ENCODE measurements at regions not wholly inside any gene's neighbourhood (a gene's known extent, or its start where the extent isn't known, plus 50 kb on each side); places are given as distances from the start of the nearest gene placed in this dataset.

DNA sequence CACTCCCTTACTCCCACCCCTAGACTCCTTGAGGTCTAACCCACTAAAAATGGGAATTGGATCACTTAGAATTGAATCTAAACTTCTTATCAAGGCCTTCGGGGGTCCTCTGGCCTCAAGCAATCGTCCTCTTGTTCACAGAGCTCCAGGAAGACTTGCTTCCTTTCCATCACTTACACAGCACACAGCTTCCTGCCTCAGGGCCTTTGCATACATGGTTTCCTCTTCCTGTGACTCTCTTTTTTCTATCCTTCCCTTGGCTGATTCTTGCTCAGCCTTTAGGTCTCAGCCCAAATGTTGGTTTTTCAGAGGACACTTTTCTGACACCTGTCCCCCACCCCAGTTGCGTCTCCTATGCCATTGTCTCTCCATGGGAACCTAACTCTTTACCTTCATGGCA lies 50.0 kb upstream of the ALDH1B1 start:
- H3K36me3 ChIP-seq (ENCODE audit: control insufficient read depth in 5 of 5, insufficient read depth in 5 of 5, low read length in 5 of 5): no peaks in the 10 kb centered on the region
- H3K27ac ChIP-seq (ENCODE audit: low read depth, low read length): no peak overlapping the region
- H3K4me1 ChIP-seq (ENCODE audit: control insufficient read depth in 5 of 5, insufficient read depth in 5 of 5, low read length in 5 of 5): peaks cover 0 to 12% (median 8%) of the 10 kb centered on the region in 5 donors
- no peak overlapping the region for H3K4me3 ChIP-seq (ENCODE audit: low read depth in 1 of 5, low read length in 5 of 5)
- peaks cover 0 to 3% (median 0%) of the 10 kb centered on the region in 5 donors for H3K27me3 ChIP-seq (ENCODE audit: control insufficient read depth in 5 of 5, insufficient read depth in 4 of 5, low read length in 5 of 5)
- no peaks in the 10 kb centered on the region for H3K9me3 ChIP-seq (ENCODE audit: control insufficient read depth in 5 of 5, low read length in 5 of 5)
- no peak overlapping the region for H3K9ac ChIP-seq (ENCODE audit: low read length in 5 of 5)

- Histone ChIP-seq H3K4me3 (ENCODE audit: low read depth in 1 of 5, low read length in 5 of 5) (no peak overlapping the region), H3K9me3 (ENCODE audit: control insufficient read depth in 5 of 5, low read length in 5 of 5) (no peaks in the 10 kb centered on the region), H3K27me3 (ENCODE audit: control insufficient read depth in 5 of 5, insufficient read depth in 4 of 5, low read length in 5 of 5) (no peaks in the 10 kb centered on the region), H3K36me3 (ENCODE audit: control insufficient read depth in 5 of 5, insufficient read depth in 5 of 5, low read length in 5 of 5) (no peaks in the 10 kb centered on the region), H3K9ac (ENCODE audit: low read length in 5 of 5) (no peak overlapping the region), H3K4me1 (ENCODE audit: control insufficient read depth in 5 of 5, insufficient read depth in 5 of 5, low read length in 5 of 5) (peaks cover 0 to 16% (median 13%) of the 10 kb centered on the region in 5 donors), H3K27ac (ENCODE audit: low read depth, low read length) (no peak overlapping the region)
These were observed 50.4 kb upstream of the ALDH1B1 start for GRCh38 chr9:38342096-38342495.

DNA sequence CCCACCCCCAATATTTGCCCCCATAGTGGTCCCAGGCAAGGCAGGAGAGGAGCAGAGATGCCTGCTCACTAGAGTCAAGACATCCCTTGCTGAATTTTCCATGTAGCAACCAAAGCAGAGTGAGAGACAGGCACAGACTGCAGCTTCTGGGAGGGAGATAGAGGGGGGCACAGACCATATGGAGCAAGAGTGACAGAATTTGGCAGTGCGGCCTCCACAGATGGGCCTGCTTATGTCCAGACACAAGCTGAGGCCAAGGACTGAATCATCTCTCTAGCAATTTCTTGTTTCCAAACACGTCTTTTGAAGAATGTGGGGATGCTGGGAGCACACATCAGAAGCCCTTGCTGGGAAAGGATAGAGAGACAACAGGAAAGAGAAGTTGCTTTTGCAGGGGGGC lies 53.0 kb upstream of the ALDH1B1 start:
- Histone ChIP-seq H3K4me3 (ENCODE audit: low read depth in 1 of 5, low read length in 5 of 5) (no peak overlapping the region), H3K4me1 (ENCODE audit: control insufficient read depth in 5 of 5, insufficient read depth in 5 of 5, low read length in 5 of 5) (peaks cover 4 to 18% (median 17%) of the 10 kb centered on the region in 5 donors), H3K27ac (ENCODE audit: low read depth, low read length) (no peak overlapping the region), H3K27me3 (ENCODE audit: control insufficient read depth in 5 of 5, insufficient read depth in 4 of 5, low read length in 5 of 5) (no peaks in the 10 kb centered on the region), H3K9me3 (ENCODE audit: control insufficient read depth in 5 of 5, low read length in 5 of 5) (no peaks in the 10 kb centered on the region), H3K9ac (ENCODE audit: low read length in 5 of 5) (no peak overlapping the region), H3K36me3 (ENCODE audit: control insufficient read depth in 5 of 5, insufficient read depth in 5 of 5, low read length in 5 of 5) (no peaks in the 10 kb centered on the region)

DNA sequence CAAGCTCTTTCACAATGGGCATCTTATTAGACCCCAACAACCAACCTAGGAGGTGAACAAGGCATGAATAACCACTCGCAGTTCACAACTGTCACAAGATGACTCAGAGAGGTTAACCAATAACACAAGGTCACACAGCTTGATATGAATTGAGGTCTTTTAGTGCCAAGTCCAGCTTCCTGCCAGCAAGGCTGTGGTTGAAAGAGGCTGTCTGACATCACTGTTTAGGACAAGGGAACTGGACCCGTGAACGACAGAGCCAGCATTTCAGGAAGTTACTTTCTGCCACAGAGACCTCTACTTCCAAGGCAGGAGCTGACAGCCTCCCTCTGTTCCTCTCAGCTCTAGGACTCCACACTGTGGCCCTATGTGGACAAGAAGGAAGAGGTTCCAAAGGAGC lies 53.4 kb upstream of the ALDH1B1 start:
- no peaks in the 10 kb centered on the region for H3K27me3 ChIP-seq (ENCODE audit: control insufficient read depth in 5 of 5, insufficient read depth in 4 of 5, low read length in 5 of 5)
- H3K36me3 ChIP-seq (ENCODE audit: control insufficient read depth in 5 of 5, insufficient read depth in 5 of 5, low read length in 5 of 5): no peaks in the 10 kb centered on the region
- no peak overlapping the region for H3K27ac ChIP-seq (ENCODE audit: low read depth, low read length)
- peaks cover 4 to 18% (median 17%) of the 10 kb centered on the region in 5 donors for H3K4me1 ChIP-seq (ENCODE audit: control insufficient read depth in 5 of 5, insufficient read depth in 5 of 5, low read length in 5 of 5)
- no peaks in the 10 kb centered on the region for H3K9me3 ChIP-seq (ENCODE audit: control insufficient read depth in 5 of 5, low read length in 5 of 5)
- H3K9ac ChIP-seq (ENCODE audit: low read length in 5 of 5): no peak overlapping the region
- H3K4me3 ChIP-seq (ENCODE audit: low read depth in 1 of 5, low read length in 5 of 5): no peak overlapping the region

DNA sequence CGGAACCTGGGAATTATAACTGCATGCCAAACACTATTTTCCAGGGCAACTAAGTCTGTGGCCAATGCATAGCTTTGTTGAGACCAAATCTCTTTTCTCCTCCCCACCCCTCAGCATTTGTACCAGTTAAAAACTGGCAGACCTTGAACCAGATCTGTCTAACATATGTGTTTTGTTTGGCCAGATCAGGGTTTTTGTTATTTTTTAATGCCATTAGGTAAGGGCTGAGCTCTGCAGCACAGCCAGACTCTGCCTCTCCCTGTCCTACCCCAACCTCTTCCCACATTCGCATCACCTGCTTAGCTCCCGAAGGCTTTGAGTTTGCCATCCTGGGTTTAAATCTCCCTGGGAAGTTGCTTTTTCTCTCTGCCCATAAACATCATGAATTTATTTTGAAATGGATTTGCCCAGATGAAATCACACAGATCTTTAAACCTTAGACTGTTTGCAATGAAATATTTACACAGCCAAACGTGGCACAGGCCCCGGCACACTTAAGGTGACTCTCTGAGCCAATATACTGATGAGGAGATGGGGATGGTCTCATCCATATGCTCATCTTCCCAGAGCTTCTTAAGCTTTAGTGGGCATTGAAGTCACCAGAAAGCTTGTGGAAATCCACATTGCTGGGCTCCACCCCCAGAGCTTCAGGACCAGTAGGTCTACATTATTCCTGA lies 54.0 kb upstream of the ALDH1B1 start:
- Histone ChIP-seq H3K27me3 (ENCODE audit: control insufficient read depth in 5 of 5, insufficient read depth in 4 of 5, low read length in 5 of 5) (no peaks in the 10 kb centered on the region), H3K9ac (ENCODE audit: low read length in 5 of 5) (no peak overlapping the region), H3K9me3 (ENCODE audit: control insufficient read depth in 5 of 5, low read length in 5 of 5) (no peaks in the 10 kb centered on the region), H3K4me1 (ENCODE audit: control insufficient read depth in 5 of 5, insufficient read depth in 5 of 5, low read length in 5 of 5) (peaks cover 4 to 18% (median 17%) of the 10 kb centered on the region in 5 donors), H3K36me3 (ENCODE audit: control insufficient read depth in 5 of 5, insufficient read depth in 5 of 5, low read length in 5 of 5) (no peaks in the 10 kb centered on the region), H3K4me3 (ENCODE audit: low read depth in 1 of 5, low read length in 5 of 5) (no peak overlapping the region), H3K27ac (ENCODE audit: low read depth, low read length) (no peak overlapping the region)

DNA sequence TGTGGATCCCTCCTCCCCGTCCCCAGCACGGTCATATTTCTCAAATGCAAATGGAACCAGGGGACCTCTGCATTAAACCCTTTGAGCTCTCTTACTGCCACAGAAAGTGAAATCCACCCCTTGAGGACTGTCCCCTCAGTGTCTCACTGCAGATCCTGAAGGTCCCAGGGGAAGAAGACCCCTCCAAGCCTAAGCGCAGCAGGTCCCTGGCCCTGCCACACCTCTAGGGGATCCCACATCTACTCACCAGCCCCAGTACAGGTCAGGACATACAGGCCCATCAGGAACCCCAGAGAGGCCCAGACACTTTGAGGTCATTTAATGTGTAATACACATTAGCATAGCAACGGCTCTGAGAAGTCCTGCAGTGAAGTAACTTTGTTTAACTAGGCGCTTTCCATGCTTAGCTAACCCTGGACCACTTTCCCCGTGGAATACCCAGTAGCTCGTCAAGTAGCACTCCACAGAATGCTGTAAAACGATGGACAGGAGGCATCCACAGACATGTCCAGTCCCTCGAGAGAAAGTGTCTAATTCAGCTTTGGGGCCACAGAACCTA lies 54.7 kb upstream of the ALDH1B1 start:
- Histone ChIP-seq H3K27ac (ENCODE audit: low read depth, low read length) (no peak overlapping the region), H3K9ac (ENCODE audit: low read length in 5 of 5) (no peak overlapping the region), H3K4me1 (ENCODE audit: control insufficient read depth in 5 of 5, insufficient read depth in 5 of 5, low read length in 5 of 5) (peaks cover 4 to 18% (median 17%) of the 10 kb centered on the region in 5 donors), H3K9me3 (ENCODE audit: control insufficient read depth in 5 of 5, low read length in 5 of 5) (no peaks in the 10 kb centered on the region), H3K36me3 (ENCODE audit: control insufficient read depth in 5 of 5, insufficient read depth in 5 of 5, low read length in 5 of 5) (no peaks in the 10 kb centered on the region), H3K27me3 (ENCODE audit: control insufficient read depth in 5 of 5, insufficient read depth in 4 of 5, low read length in 5 of 5) (no peaks in the 10 kb centered on the region), H3K4me3 (ENCODE audit: low read depth in 1 of 5, low read length in 5 of 5) (no peak overlapping the region)

DNA sequence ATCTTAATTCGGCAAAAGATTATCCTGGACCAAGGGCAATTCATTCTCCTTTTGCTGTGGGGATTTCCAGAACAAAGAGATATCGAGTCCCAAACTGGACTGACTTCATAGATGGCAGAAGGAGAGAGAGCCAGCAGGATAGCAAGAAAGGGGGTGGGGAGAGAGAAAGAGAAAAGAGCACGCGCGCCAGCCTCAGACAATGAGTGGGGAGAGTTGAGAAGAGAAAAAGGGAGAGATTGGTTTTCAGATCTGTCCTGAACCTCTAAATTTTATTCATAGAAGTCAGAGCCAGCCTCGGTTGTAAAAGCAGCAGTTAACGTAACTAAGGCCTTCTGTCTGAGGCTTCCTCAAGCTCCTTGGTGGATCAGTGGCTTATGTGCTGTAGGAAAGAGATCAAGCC lies 55.3 kb upstream of the ALDH1B1 start:
- H3K9ac ChIP-seq (ENCODE audit: low read length in 5 of 5): no peak overlapping the region
- H3K36me3 ChIP-seq (ENCODE audit: control insufficient read depth in 5 of 5, insufficient read depth in 5 of 5, low read length in 5 of 5): no peaks in the 10 kb centered on the region
- peaks cover 4 to 18% (median 17%) of the 10 kb centered on the region in 5 donors for H3K4me1 ChIP-seq (ENCODE audit: control insufficient read depth in 5 of 5, insufficient read depth in 5 of 5, low read length in 5 of 5)
- H3K4me3 ChIP-seq (ENCODE audit: low read depth in 1 of 5, low read length in 5 of 5): no peak overlapping the region
- no peaks in the 10 kb centered on the region for H3K27me3 ChIP-seq (ENCODE audit: control insufficient read depth in 5 of 5, insufficient read depth in 4 of 5, low read length in 5 of 5)
- H3K27ac ChIP-seq (ENCODE audit: low read depth, low read length): no peak overlapping the region
- H3K9me3 ChIP-seq (ENCODE audit: control insufficient read depth in 5 of 5, low read length in 5 of 5): no peaks in the 10 kb centered on the region

- H3K9ac ChIP-seq (ENCODE audit: low read length in 5 of 5): peak overlapping the region in 1 of 5 donors; percentile 44
- no peaks in the 10 kb centered on the region for H3K9me3 ChIP-seq (ENCODE audit: control insufficient read depth in 5 of 5, low read length in 5 of 5)
- H3K36me3 ChIP-seq (ENCODE audit: control insufficient read depth in 5 of 5, insufficient read depth in 5 of 5, low read length in 5 of 5): no peaks in the 10 kb centered on the region
- no peak overlapping the region for H3K27ac ChIP-seq (ENCODE audit: low read depth, low read length)
- H3K27me3 ChIP-seq (ENCODE audit: control insufficient read depth in 5 of 5, insufficient read depth in 4 of 5, low read length in 5 of 5): no peaks in the 10 kb centered on the region
- H3K4me1 ChIP-seq (ENCODE audit: control insufficient read depth in 5 of 5, insufficient read depth in 5 of 5, low read length in 5 of 5): peaks cover 4 to 18% (median 17%) of the 10 kb centered on the region in 5 donors
- no peak overlapping the region for H3K4me3 ChIP-seq (ENCODE audit: low read depth in 1 of 5, low read length in 5 of 5)
These were observed 56.2 kb upstream of the ALDH1B1 start for GRCh38 chr9:38336341-38336740.

- Histone ChIP-seq H3K27me3 (ENCODE audit: control insufficient read depth in 5 of 5, insufficient read depth in 4 of 5, low read length in 5 of 5) (no peaks in the 10 kb centered on the region), H3K36me3 (ENCODE audit: control insufficient read depth in 5 of 5, insufficient read depth in 5 of 5, low read length in 5 of 5) (no peaks in the 10 kb centered on the region), H3K27ac (ENCODE audit: low read depth, low read length) (no peak overlapping the region), H3K9ac (ENCODE audit: low read length in 5 of 5) (no peak overlapping the region), H3K9me3 (ENCODE audit: control insufficient read depth in 5 of 5, low read length in 5 of 5) (no peaks in the 10 kb centered on the region), H3K4me1 (ENCODE audit: control insufficient read depth in 5 of 5, insufficient read depth in 5 of 5, low read length in 5 of 5) (peaks cover 4 to 18% (median 17%) of the 10 kb centered on the region in 5 donors), H3K4me3 (ENCODE audit: low read depth in 1 of 5, low read length in 5 of 5) (no peak overlapping the region)
These were observed 56.8 kb upstream of the ALDH1B1 start for GRCh38 chr9:38335686-38336085.

GRCh38 chr9:38334234-38334633 lies 58.3 kb upstream of the ALDH1B1 start:
- Histone ChIP-seq H3K27me3 (ENCODE audit: control insufficient read depth in 5 of 5, insufficient read depth in 4 of 5, low read length in 5 of 5) (no peaks in the 10 kb centered on the region), H3K4me1 (ENCODE audit: control insufficient read depth in 5 of 5, insufficient read depth in 5 of 5, low read length in 5 of 5) (peaks cover 4 to 17% (median 13%) of the 10 kb centered on the region in 5 donors), H3K27ac (ENCODE audit: low read depth, low read length) (no peak overlapping the region), H3K9ac (ENCODE audit: low read length in 5 of 5) (no peak overlapping the region), H3K9me3 (ENCODE audit: control insufficient read depth in 5 of 5, low read length in 5 of 5) (no peaks in the 10 kb centered on the region), H3K36me3 (ENCODE audit: control insufficient read depth in 5 of 5, insufficient read depth in 5 of 5, low read length in 5 of 5) (no peaks in the 10 kb centered on the region), H3K4me3 (ENCODE audit: low read depth in 1 of 5, low read length in 5 of 5) (no peak overlapping the region)

All from subcutaneous abdominal adipose tissue (tissue), 5 donors.